ENCODE measurements at regions not wholly inside any gene's neighbourhood (a gene's known extent, or its start where the extent isn't known, plus 50 kb on each side); places are given as distances from the start of the nearest gene placed in this dataset.

- FAIRE-seq (no peak), ATAC-seq (no peak), DNase-seq (ENCODE audit: low spot score) (no peak)
- Histone ChIP-seq H3K9me3 (ENCODE audit: low read length) (no peaks in the 10 kb centered on the region), H3K4me3 (replicated peaks in 1 of 3; ENCODE audit: insufficient read depth in 1 of 3, low read depth in 2 of 3, low read length in 3 of 3) (no peak overlapping the region), H3K27ac (ENCODE audit: extremely low read length, insufficient read depth, low read length) (no peak overlapping the region), H4K20me1 (ENCODE audit: insufficient read depth, low read length) (no peaks in the 10 kb centered on the region), H3K4me1 (ENCODE audit: insufficient read depth, low read length) (no peaks in the 10 kb centered on the region), H3K9ac (ENCODE audit: insufficient read depth, low read depth, low read length) (no peak overlapping the region), H3K4me2 (ENCODE audit: low read depth, low read length) (no peak overlapping the region), H2AFZ (ENCODE audit: low read length) (no peak overlapping the region), H3K36me3 (replicated peaks in 1 of 2; ENCODE audit: control insufficient read depth in 1 of 2, insufficient read depth in 2 of 2, low read length in 2 of 2) (no peaks in the 10 kb centered on the region), H3K79me2 (ENCODE audit: insufficient read depth, low read length) (no peaks in the 10 kb centered on the region), H3K27me3 (ENCODE audit: control insufficient read depth in 1 of 2, insufficient read depth in 2 of 2, low read length in 2 of 2) (no peaks in the 10 kb centered on the region)
- 18% methylated on average over 4 of the region's 4 CpGs for WGBS (ENCODE audit: low lambda C conversion rate)
- BruUV-seq (replicated peaks) = no TSS peak
- in situ Hi-C loops (cut with HindIII; ENCODE audit: extremely low pct_ligation_motif_present, low pct_unique_long_range_greater_than_20kb) = no loop called here
- CTCF ChIA-PET (ENCODE audit: low intra/inter-chr PET ratio, low total read pairs) = no interaction called here
- intact Hi-C loops (cut with micrococcal nuclease; ENCODE audit: unreplicated experiment) = no loop called here
- TF ChIP-seq POGK (CRISPR knock-in tag; conservative IDR thresholded peaks at IDR 0.05) = no peak
- TF ChIP-seq IRF9 (CRISPR knock-in tag; IDR thresholded peaks at IDR 0.05; ENCODE audit: borderline replicate concordance) = no peak
- no peak for TF ChIP-seq ZNF646 (CRISPR knock-in tag; IDR thresholded peaks at IDR 0.05)
- TF ChIP-seq ZNF468 (CRISPR knock-in tag; IDR thresholded peaks at IDR 0.05) = no peak
- TF ChIP-seq ZNF614 (CRISPR knock-in tag; IDR thresholded peaks at IDR 0.05; ENCODE audit: borderline replicate concordance) = no peak
- no peak for TF ChIP-seq JUN (CRISPR knock-in tag; IDR thresholded peaks at IDR 0.05)
- TF ChIP-seq ZNF800 (CRISPR knock-in tag; IDR thresholded peaks at IDR 0.05) = no peak
- TF ChIP-seq RARG (CRISPR knock-in tag; IDR thresholded peaks at IDR 0.05; ENCODE audit: low read depth) = no peak
- no peak for TF ChIP-seq PHB2 (IDR thresholded peaks at IDR 0.05; ENCODE audit: partially characterized antibody)
- POLR2A ChIA-PET = no interaction called here
Measured at GRCh38 chr7:45324683-45325237, 167.2 kb downstream of the RAMP3 start.
